ENCODE measurements at regions not wholly inside any gene's neighbourhood (a gene's known extent, or its start where the extent isn't known, plus 50 kb on each side); places are given as distances from the start of the nearest gene placed in this dataset.

GRCh38 chr2:188170356-188170755 lies 121.3 kb upstream of the GULP1 start (continued):
- TF ChIP-seq EZH2phosphoT487 (IDR thresholded peaks at IDR 0.05; ENCODE audit: unreplicated experiment) (no peak), CREB1 (CRISPR knock-in tag; IDR thresholded peaks at IDR 0.05; ENCODE audit: low read depth) (no peak), POLR2AphosphoS5 (IDR thresholded peaks at IDR 0.05; ENCODE audit: low read depth) (no peak), STAT1 (IDR thresholded peaks at IDR 0.05; ENCODE audit: unreplicated experiment) (no peak)

GRCh38 chr2:188176620-188177019 lies 115.1 kb upstream of the GULP1 start:
- no peaks in the 10 kb centered on the region for H3K36me3 ChIP-seq (ENCODE audit: insufficient read depth)
- no peaks in the 10 kb centered on the region for H4K20me1 ChIP-seq (replicated peaks; ENCODE audit: insufficient read depth)
- Mint-ChIP-seq H3K27me3 (ENCODE audit: insufficient read depth, low read depth, poor library complexity) (peaks cover 12% of the 10 kb centered on the region), H3K4me3 (no peak overlapping the region), H3K9me3 (peaks cover 17% of the 10 kb centered on the region), H3K4me1 (peaks cover 22% of the 10 kb centered on the region), H3K27ac (peak overlapping the region; percentile 10; the same call in 1 of the 2 replicates), H3K36me3 (ENCODE audit: low read depth) (peaks cover 27% of the 10 kb centered on the region)
- no peaks in the 10 kb centered on the region for H3F3A ChIP-seq (replicated peaks; ENCODE audit: low read depth)
- no peak for TF ChIP-seq REST (IDR thresholded peaks at IDR 0.05; ENCODE audit: unreplicated experiment)
- no peak for TF ChIP-seq CTCF (conservative IDR thresholded peaks at IDR 0.05; ENCODE audit: low read depth in 2 of 2)
- no peak for TF ChIP-seq CREB1 (CRISPR knock-in tag; IDR thresholded peaks at IDR 0.05; ENCODE audit: low read depth)
- no peak for TF ChIP-seq STAT1 (IDR thresholded peaks at IDR 0.05; ENCODE audit: unreplicated experiment)
- TF ChIP-seq JUNB (IDR thresholded peaks at IDR 0.05; ENCODE audit: unreplicated experiment), result no peak
- no peak for TF ChIP-seq ZNF331 (CRISPR knock-in tag; IDR thresholded peaks at IDR 0.05; ENCODE audit: low read depth)
- no peak for TF ChIP-seq ZNF462 (CRISPR knock-in tag; IDR thresholded peaks at IDR 0.05)
- no peak for TF ChIP-seq EZH2 (IDR thresholded peaks at IDR 0.05; ENCODE audit: low read depth, unreplicated experiment)
- TF ChIP-seq ETS1 (IDR thresholded peaks at IDR 0.05), result no peak
- TF ChIP-seq NANOG (IDR thresholded peaks at IDR 0.05; ENCODE audit: borderline replicate concordance), result no peak
- no peak overlapping the region for H2AFZ ChIP-seq
- H3K79me2 ChIP-seq (replicated peaks; ENCODE audit: insufficient read depth), result no peaks in the 10 kb centered on the region
- no peaks in the 10 kb centered on the region for H3K27me3 ChIP-seq (ENCODE audit: insufficient read depth)
- no peak for DNase-seq (ENCODE audit: low spot score)
- no peak overlapping the region for H3K4me2 ChIP-seq
- no peak for ATAC-seq
- H3K4me3 ChIP-seq, result no peak overlapping the region
- H3K27ac ChIP-seq (ENCODE audit: low read depth), result no peak overlapping the region
- peaks cover 20% of the 10 kb centered on the region for H3K4me1 ChIP-seq (ENCODE audit: insufficient read depth)
- H3K9me2 ChIP-seq (ENCODE audit: insufficient read depth), result no peaks in the 10 kb centered on the region; the same call in 1 of the 2 replicates
